OCI-LY3 (cell line): ENCODE measurements at regions not wholly inside any gene's neighbourhood (a gene's known extent, or its start where the extent isn't known, plus 50 kb on each side); places are given as distances from the start of the nearest gene placed in this dataset.

Source experiments
- EZH2phosphoT487 ChIP-seq: fragments of 200-600 bp; shearing (Covaris generic); IDR thresholded peaks from 2 replicates; pipeline ENCODE4 v1.6.1; 2018; ENCODE audit warnings: antibody characterized with exemption, mixed run types, low read depth
- TF ChIP-seq, protein P1 (sequence below): fragments of 200-600, 300-600 bp; sonication (generic); IDR thresholded peaks from 2 replicates; pipeline ENCODE4 v1.5.1; 2014; ENCODE audit warnings: antibody characterized with exemption, low read length, low read depth

DNA sequence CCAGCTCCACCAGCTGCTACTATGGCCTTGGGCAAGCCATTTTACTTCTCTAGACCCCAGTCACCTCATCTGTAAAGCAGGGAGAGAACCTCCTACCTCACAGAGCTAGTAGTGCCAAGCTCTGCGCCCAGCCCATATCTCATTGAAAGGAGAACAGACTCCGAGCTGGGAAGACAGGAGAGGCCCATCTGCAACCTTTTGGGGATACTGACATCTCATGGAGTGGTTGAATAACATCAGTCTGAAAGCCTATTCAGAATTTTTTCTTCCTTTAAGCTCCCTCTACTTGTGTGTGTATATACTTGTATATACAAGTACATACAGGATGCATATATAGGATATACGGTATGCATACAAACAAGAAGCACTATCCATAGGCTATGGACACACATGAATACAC, 279.5 kb upstream of the POU3F1 start:
- TF ChIP-seq, protein P1, sequence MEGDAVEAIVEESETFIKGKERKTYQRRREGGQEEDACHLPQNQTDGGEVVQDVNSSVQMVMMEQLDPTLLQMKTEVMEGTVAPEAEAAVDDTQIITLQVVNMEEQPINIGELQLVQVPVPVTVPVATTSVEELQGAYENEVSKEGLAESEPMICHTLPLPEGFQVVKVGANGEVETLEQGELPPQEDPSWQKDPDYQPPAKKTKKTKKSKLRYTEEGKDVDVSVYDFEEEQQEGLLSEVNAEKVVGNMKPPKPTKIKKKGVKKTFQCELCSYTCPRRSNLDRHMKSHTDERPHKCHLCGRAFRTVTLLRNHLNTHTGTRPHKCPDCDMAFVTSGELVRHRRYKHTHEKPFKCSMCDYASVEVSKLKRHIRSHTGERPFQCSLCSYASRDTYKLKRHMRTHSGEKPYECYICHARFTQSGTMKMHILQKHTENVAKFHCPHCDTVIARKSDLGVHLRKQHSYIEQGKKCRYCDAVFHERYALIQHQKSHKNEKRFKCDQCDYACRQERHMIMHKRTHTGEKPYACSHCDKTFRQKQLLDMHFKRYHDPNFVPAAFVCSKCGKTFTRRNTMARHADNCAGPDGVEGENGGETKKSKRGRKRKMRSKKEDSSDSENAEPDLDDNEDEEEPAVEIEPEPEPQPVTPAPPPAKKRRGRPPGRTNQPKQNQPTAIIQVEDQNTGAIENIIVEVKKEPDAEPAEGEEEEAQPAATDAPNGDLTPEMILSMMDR, result no peak
- TF ChIP-seq EZH2phosphoT487, result no peak
